H1 (cell line): ENCODE measurements at regions not wholly inside any gene's neighbourhood (a gene's known extent, or its start where the extent isn't known, plus 50 kb on each side); places are given as distances from the start of the nearest gene placed in this dataset.

Source experiments
- CTCF ChIA-PET: fragments of 300-600 bp; sonication (Branson Sonifier 250); formaldehyde crosslinking; loops from one replicate; lab custom pipeline; 2021; ENCODE audit not compliant: partially characterized antibody; lab: Charles Lee
- POLR2A ChIA-PET: fragments of 300-600 bp; sonication (Branson Sonifier 250); formaldehyde crosslinking; loops from one replicate; lab custom pipeline; 2021; ENCODE audit warnings: inconsistent platforms; ENCODE audit not compliant: partially characterized antibody; lab: Charles Lee
- DNase-seq, 2 experiments: peaks; one replicate each; pipeline versions ENCODE4 v3.0.0 to v3.0.0-alpha.2; 2010 to 2022; ENCODE audit warnings: low spot score in 2 of 2, low read depth in 1 of 2, mixed read lengths in 1 of 2
- FAIRE-seq: peaks from 2 replicates; lab custom pipeline; 2011; peaks lifted over from hg19 to GRCh38; lab: Jason Lieb, UNC
- H2AFZ ChIP-seq: 2 replicates; pipeline ENCODE4 v1.8.1; 2012; ENCODE audit warnings: low read length, inconsistent platforms
- H2AK5ac ChIP-seq: 2 replicates; pipeline ENCODE4 v1.6.1; 2013; ENCODE audit warnings: low read depth, low read length
- H2BK120ac ChIP-seq: replicated peaks from 2 replicates; pipeline ENCODE3; 2013; ENCODE audit warnings: low read depth, low read length, inconsistent platforms
- H2BK12ac ChIP-seq: 2 replicates; pipeline ENCODE4 v1.6.1; 2013; ENCODE audit warnings: low read depth, low read length
- H2BK15ac ChIP-seq: 2 replicates; pipeline ENCODE4 v1.6.1; 2013; ENCODE audit warnings: low read length
- H2BK20ac ChIP-seq: 2 replicates; pipeline ENCODE4 v1.6.1; 2013; ENCODE audit warnings: low read length
- H2BK5ac ChIP-seq: 2 replicates; pipeline ENCODE4 v1.6.1; 2013; ENCODE audit warnings: low read depth, low read length
- H3K14ac ChIP-seq: 2 replicates; pipeline ENCODE4 v1.6.1; 2013; ENCODE audit warnings: inconsistent platforms; ENCODE audit not compliant: insufficient read length
- H3K18ac ChIP-seq: 2 replicates; pipeline ENCODE4 v1.6.1; 2013; ENCODE audit warnings: low read length; ENCODE audit errors: extremely low read depth
- H3K23ac ChIP-seq: 2 replicates; pipeline ENCODE4 v1.6.1; 2013; ENCODE audit warnings: inconsistent platforms; ENCODE audit not compliant: insufficient read length
- H3K23me2 ChIP-seq: 2 replicates; pipeline ENCODE4 v1.6.1; 2013; ENCODE audit warnings: low read depth, low read length
- H3K27ac ChIP-seq: 2 replicates; pipeline ENCODE4 v1.6.1; 2011; ENCODE audit warnings: low read depth, low read length, inconsistent platforms
- H3K27me3 ChIP-seq, 4 experiments: replicated peaks in 1 of 4; 1 replicate in 1 of 4; 2 replicates in 3 of 4; pipeline versions ENCODE4 v1.6.1 to v1.8.1; 2011 to 2013; ENCODE audit warnings: low read length in 3 of 4, mild to moderate bottlenecking in 3 of 4, inconsistent platforms in 2 of 4, mixed read lengths in 2 of 4, moderate library complexity in 1 of 4; ENCODE audit not compliant: control insufficient read depth in 3 of 4, insufficient read depth in 3 of 4; ENCODE audit errors: extremely low read depth in 1 of 4
- H3K36me3 ChIP-seq, 4 experiments: 2 replicates each; pipeline versions ENCODE4 v1.6.1 to v1.8.1; 2011 to 2013; ENCODE audit warnings: mild to moderate bottlenecking in 4 of 4, low read length in 3 of 4, moderate library complexity in 2 of 4, control low read depth in 1 of 4, inconsistent platforms in 1 of 4; ENCODE audit not compliant: insufficient read depth in 4 of 4, control insufficient read depth in 2 of 4
- H3K4ac ChIP-seq: replicated peaks from 2 replicates; pipeline ENCODE3; 2013; ENCODE audit warnings: low read length, low read depth, mixed read lengths, inconsistent platforms; ENCODE audit not compliant: insufficient read length
- H3K4me1 ChIP-seq, 4 experiments: replicated peaks in 1 of 4; 1 replicate in 1 of 4; 2 replicates in 3 of 4; pipeline versions ENCODE4 v1.6.1 to v1.8.1; 2011 to 2013; ENCODE audit warnings: low read length in 3 of 4, inconsistent platforms in 2 of 4, mixed read lengths in 1 of 4; ENCODE audit not compliant: insufficient read depth in 4 of 4, control insufficient read depth in 3 of 4
- H3K4me2 ChIP-seq, 2 experiments: 2 replicates each; pipeline versions ENCODE4 v1.6.1 to v1.8.1; 2011 to 2013; ENCODE audit warnings: low read depth in 2 of 2, low read length in 2 of 2, control low read depth in 1 of 2, inconsistent platforms in 1 of 2, mild to moderate bottlenecking in 1 of 2; ENCODE audit not compliant: insufficient read depth in 1 of 2
- H3K4me3 ChIP-seq, 4 experiments: fragments of 200-600, 300-600 bp in 1 of 4; sonication (generic), shearing (Covaris generic), sonication (Bioruptor Twin) in 1 of 4; 2 replicates each; pipeline versions ENCODE4 v1.5.1 to v1.8.1; 2011 to 2016; ENCODE audit warnings: low read length in 4 of 4, low read depth in 3 of 4, control low read depth in 2 of 4, inconsistent platforms in 2 of 4, mild to moderate bottlenecking in 2 of 4, mixed read lengths in 1 of 4, moderate library complexity in 1 of 4; ENCODE audit not compliant: insufficient read depth in 2 of 4; ENCODE audit errors: extremely low read depth in 1 of 4
- H3K56ac ChIP-seq: replicated peaks from 2 replicates; pipeline ENCODE3; 2013; ENCODE audit warnings: low read depth, mild to moderate bottlenecking, mixed read lengths, low read length, inconsistent platforms; ENCODE audit not compliant: insufficient read length
- H3K79me1 ChIP-seq: 2 replicates; pipeline ENCODE4 v1.6.1; 2013; ENCODE audit warnings: low read depth, low read length, control low read depth
- H3K79me2 ChIP-seq, 2 experiments: 2 replicates each; pipeline versions ENCODE4 v1.6.1 to v1.8.1; 2012 to 2013; ENCODE audit warnings: low read length in 2 of 2, mild to moderate bottlenecking in 2 of 2, inconsistent platforms in 1 of 2; ENCODE audit not compliant: insufficient read depth in 2 of 2, control insufficient read depth in 1 of 2
- H3K9ac ChIP-seq, 4 experiments: replicated peaks in 1 of 4; 1 replicate in 1 of 4; 2 replicates in 3 of 4; pipeline versions ENCODE4 v1.6.1 to v1.8.1; 2011 to 2013; ENCODE audit warnings: low read depth in 3 of 4, low read length in 3 of 4, control low read depth in 2 of 4, mild to moderate bottlenecking in 2 of 4, moderate library complexity in 2 of 4, inconsistent platforms in 1 of 4; ENCODE audit errors: extremely low read depth in 1 of 4
- H3K9me3 ChIP-seq, 2 experiments: 2 replicates each; pipeline versions ENCODE4 v1.6.1 to v1.8.1; 2012 to 2013; ENCODE audit warnings: mild to moderate bottlenecking in 2 of 2, moderate library complexity in 2 of 2, control low read depth in 1 of 2, inconsistent platforms in 1 of 2, low read depth in 1 of 2, low read length in 1 of 2, mixed read lengths in 1 of 2; ENCODE audit not compliant: insufficient read depth in 2 of 2
- H4K20me1 ChIP-seq, 2 experiments: replicated peaks in 1 of 2; 2 replicates each; pipeline versions ENCODE3 to v1.8.1; 2011 to 2013; ENCODE audit warnings: inconsistent platforms in 2 of 2, low read length in 2 of 2, mild to moderate bottlenecking in 1 of 2; ENCODE audit not compliant: insufficient read depth in 2 of 2, control insufficient read depth in 1 of 2
- H4K5ac ChIP-seq: 2 replicates; pipeline ENCODE4 v1.6.1; 2013; ENCODE audit warnings: low read length, low read depth, mixed read lengths, inconsistent platforms; ENCODE audit not compliant: insufficient read length
- H4K8ac ChIP-seq: 2 replicates; pipeline ENCODE4 v1.8.0; 2013; ENCODE audit warnings: mild to moderate bottlenecking, moderate library complexity, low read length, inconsistent platforms; ENCODE audit not compliant: insufficient read depth; ENCODE audit errors: extremely low read depth
- H4K91ac ChIP-seq: replicated peaks from 2 replicates; pipeline ENCODE3; 2013; ENCODE audit warnings: low read length, mixed read lengths, inconsistent platforms; ENCODE audit not compliant: insufficient read length
- BRCA1 ChIP-seq: IDR thresholded peaks from 2 replicates; pipeline ENCODE4 v1.6.1; 2012; ENCODE audit warnings: low read depth, low read length, improper control_type of control experiment
- KDM1A ChIP-seq: fragments of 200-600, 300-600 bp; sonication (generic); IDR thresholded peaks from 2 replicates; pipeline ENCODE4 v1.7.1; 2016; ENCODE audit warnings: mild to moderate bottlenecking, low read length, borderline replicate concordance
- KDM5A ChIP-seq: fragments of 200-600 bp; IDR thresholded peaks from 2 replicates; pipeline ENCODE4 v1.7.1; 2012; ENCODE audit warnings: mild to moderate bottlenecking, low read length, inconsistent platforms, mixed read lengths
- PHF8 ChIP-seq: fragments of 200-600 bp; sonication (generic); conservative IDR thresholded peaks from 2 replicates; pipeline ENCODE4 v1.7.1; 2012; ENCODE audit warnings: low read depth, mild to moderate bottlenecking, inconsistent platforms, low read length, moderate library complexity
- whole genome bisulfite sequencing, 2 experiments: shearing (Covaris generic) in 1 of 2; methylation state at CpG; one replicate each; pipeline versions ENCODE4 v1.1.6 to v1.1.7; 2013 to 2015; ENCODE audit warnings: low lambda C conversion rate in 2 of 2, mixed read lengths in 2 of 2, inconsistent platforms in 1 of 2, low coverage in 1 of 2, missing lambda C conversion rate in 1 of 2; ENCODE audit not compliant: insufficient replicate concordance in 2 of 2, insufficient coverage in 1 of 2, insufficient read length in 1 of 2; ENCODE audit errors: extremely low coverage in 1 of 2, missing lambda C conversion rate in 1 of 2; 5-methylcytosine and 5-hydroxymethylcytosine counted together

GRCh38 chr18:64271975-64272659, 123.2 kb upstream of the LINC00305 start:
- Histone ChIP-seq H4K91ac (peak overlapping the region; percentile 45), H3K4me2 (no peak overlapping the region)
- TF ChIP-seq KDM1A (no peak), PHF8 (no peak), KDM5A (no peak), BRCA1 (no peak)
- TF ChIP-seq, all 59 proteins: peak for 0
- Histone ChIP-seq H3K18ac (peak overlapping the region; percentile 26; the same call in 1 of the 2 replicates), H4K8ac (no peak overlapping the region), H3K36me3 (peaks cover 0 to 4% (median 0%) of the 10 kb centered on the region in 4 experiments; a peak in 1 of 8 replicates), H3K23ac (no peak overlapping the region), H3K56ac (no peak overlapping the region), H2BK20ac (peak overlapping the region; percentile 25; the same call in 1 of the 2 replicates), H2AFZ (no peak overlapping the region; the same call in 1 of the 2 replicates), H3K4me1 (peaks cover 3 to 19% (median 15%) of the 10 kb centered on the region in 4 experiments; a peak in 6 of 7 replicates), H2AK5ac (0 out of 2 replicates have a peak overlapping the region, but pooled peaks have one; percentile 4), H3K79me1 (no peaks in the 10 kb centered on the region), H3K9me3 (peaks cover 2 to 7% of the 10 kb centered on the region in 2 experiments; a peak in 1 of 4 replicates), H3K4me3 (no peak overlapping the region), H4K5ac (peak overlapping the region; percentile 90), H3K14ac (no peak overlapping the region), H3K9ac (no peak overlapping the region; a peak in 1 of 7 replicates), H2BK15ac (no peak overlapping the region), H3K79me2 (no peaks in the 10 kb centered on the region), H3K23me2 (no peaks in the 10 kb centered on the region), H2BK5ac (peak overlapping the region; percentile 68; the same call in 1 of the 2 replicates), H3K4ac (peak overlapping the region; percentile 41), H2BK120ac (peak overlapping the region; percentile 20), H2BK12ac (peak overlapping the region; percentile 33), H3K27me3 (no peaks in the 10 kb centered on the region), H3K27ac (peak overlapping the region; percentile 70), H4K20me1 (no peaks in the 10 kb centered on the region)
- no peak for FAIRE-seq
- ChIA-PET POLR2A (no interaction called here), CTCF (interaction anchor here (0.5 to 1.2 kb wide), 5 partner anchors 12 to 167 kb away, joined by 3 to 4 read pairs (median 4); no protein-coding TSS in a partner anchor)
- no peak for DNase-seq
- WGBS, 2 experiments = 77% methylated on average over 6 of the region's 6 CpGs; no CpG with 5 or more reads in 1 of the 2 experiments
